ENCODE measurements at regions not wholly inside any gene's neighbourhood (a gene's known extent, or its start where the extent isn't known, plus 50 kb on each side); places are given as distances from the start of the nearest gene placed in this dataset.

GRCh38 chr6:14622085-14622484, 504.5 kb downstream of the CD83 start:
- no peak for DNase-seq

- no peak for DNase-seq
These were observed 505.4 kb downstream of the CD83 start for GRCh38 chr6:14622909-14623505.

GRCh38 chr6:14625173-14625895, 507.8 kb downstream of the CD83 start:
- no peak for DNase-seq

GRCh38 chr6:14626556-14626955, 509.0 kb downstream of the CD83 start:
- no peak for DNase-seq

- no peak for DNase-seq
These were observed 512.4 kb downstream of the CD83 start for GRCh38 chr6:14630016-14630415.

- DNase-seq = no peak
These were observed 515.9 kb downstream of the CD83 start for GRCh38 chr6:14633479-14633878.

- DNase-seq = peak; percentile 7
These were observed 516.5 kb downstream of the CD83 start for GRCh38 chr6:14634072-14634471.

- DNase-seq = peak; percentile 29
These were observed 517.6 kb downstream of the CD83 start for GRCh38 chr6:14635195-14635594.

- DNase-seq = peak; percentile 11
These were observed 518.5 kb downstream of the CD83 start for GRCh38 chr6:14635934-14636591.

GRCh38 chr6:14638435-14638905, 520.9 kb downstream of the CD83 start:
- DNase-seq = no peak

GRCh38 chr6:14638906-14639761, 521.6 kb downstream of the CD83 start:
- no peak for DNase-seq

- DNase-seq = no peak
These were observed 522.5 kb downstream of the CD83 start for GRCh38 chr6:14639983-14640599.

GRCh38 chr6:14640631-14641030, 523.1 kb downstream of the CD83 start:
- DNase-seq = no peak

- DNase-seq = no peak
These were observed 524.0 kb downstream of the CD83 start for GRCh38 chr6:14641423-14642135.

GRCh38 chr6:14642136-14642505, 524.5 kb downstream of the CD83 start:
- DNase-seq = no peak

GRCh38 chr6:14642842-14643241, 525.3 kb downstream of the CD83 start:
- no peak for DNase-seq

GRCh38 chr6:14644381-14644780, 526.8 kb downstream of the CD83 start:
- DNase-seq = no peak

- no peak for DNase-seq
These were observed 527.6 kb downstream of the CD83 start for GRCh38 chr6:14645221-14645620.

GRCh38 chr6:14645841-14646240, 528.3 kb downstream of the CD83 start:
- no peak for DNase-seq

GRCh38 chr6:14646371-14646770, 528.8 kb downstream of the CD83 start:
- DNase-seq = no peak

GRCh38 chr6:14647357-14647756, 529.8 kb downstream of the CD83 start:
- DNase-seq = no peak

GRCh38 chr6:14652536-14652935, 535.0 kb downstream of the CD83 start:
- DNase-seq = no peak

Measured in stimulated activated CD4-positive, alpha-beta T cell treated with anti-CD3 and anti-CD28 coated beads, Interleukin-4, amount 100 ng/mL, for 24 hours (primary cell).